Keratinocyte (primary cell): ENCODE measurements at regions not wholly inside any gene's neighbourhood (a gene's known extent, or its start where the extent isn't known, plus 50 kb on each side); places are given as distances from the start of the nearest gene placed in this dataset.
A peak's percentile ranks its signal among the peaks of the same experiment; 100 is the strongest.

Experiments used
- DNase-seq: peaks from one replicate; pipeline ENCODE4 v3.0.0-alpha.2; 2011; ENCODE audit warnings: low read depth, missing footprints, low spot score
- FAIRE-seq: peaks from 2 replicates; lab custom pipeline; 2011; peaks lifted over from hg19 to GRCh38; lab: Jason Lieb, UNC
- H2AFZ ChIP-seq: 2 replicates; pipeline ENCODE4 v1.6.0; 2012; ENCODE audit warnings: low read length, control low read depth, inconsistent platforms; ENCODE audit not compliant: control insufficient read depth
- H3K27ac ChIP-seq: 2 replicates; pipeline ENCODE4 v1.5.1; 2011; ENCODE audit warnings: low read length; ENCODE audit not compliant: control insufficient read depth, insufficient read depth
- H3K27me3 ChIP-seq: 3 replicates; pipeline ENCODE4 v1.6.0; 2011; ENCODE audit warnings: low read length; ENCODE audit not compliant: control insufficient read depth, insufficient read depth; ENCODE audit errors: extremely low read depth
- H3K36me3 ChIP-seq, 2 experiments: 2 replicates in 1 of 2; 3 replicates in 1 of 2; pipeline ENCODE4 v1.5.1; 2011; ENCODE audit warnings: low read length in 2 of 2, mild to moderate bottlenecking in 1 of 2; ENCODE audit not compliant: control insufficient read depth in 2 of 2, insufficient read depth in 2 of 2; ENCODE audit errors: extremely low read depth in 1 of 2
- H3K4me1 ChIP-seq: 3 replicates; pipeline ENCODE4 v1.5.1; 2011; ENCODE audit warnings: low read length; ENCODE audit not compliant: control insufficient read depth, insufficient read depth; ENCODE audit errors: extremely low read depth
- H3K4me2 ChIP-seq: 3 replicates; pipeline ENCODE4 v1.6.0; 2011; ENCODE audit warnings: low read depth, low read length; ENCODE audit not compliant: control insufficient read depth, insufficient read depth; ENCODE audit errors: extremely low read depth
- H3K4me3 ChIP-seq, 3 experiments: fragments of 200-600 bp in 1 of 3; sonication (generic) in 1 of 3; 2 replicates in 2 of 3; 3 replicates in 1 of 3; pipeline ENCODE4 v1.5.1; 2011 to 2016; ENCODE audit warnings: low read length in 3 of 3, mild to moderate bottlenecking in 3 of 3, control low read depth in 2 of 3, inconsistent platforms in 1 of 3, low read depth in 1 of 3, mixed read lengths in 1 of 3, mixed run types in 1 of 3, moderate library complexity in 1 of 3; ENCODE audit not compliant: control insufficient read depth in 2 of 3, insufficient read depth in 2 of 3; ENCODE audit errors: extremely low read depth in 1 of 3
- H3K79me2 ChIP-seq: 2 replicates; pipeline ENCODE4 v1.6.0; 2012; ENCODE audit warnings: low read length; ENCODE audit not compliant: control insufficient read depth, insufficient read depth
- H3K9ac ChIP-seq: 3 replicates; pipeline ENCODE4 v1.6.0; 2011; ENCODE audit warnings: low read length; ENCODE audit not compliant: control insufficient read depth, insufficient read depth; ENCODE audit errors: extremely low read depth
- H3K9me1 ChIP-seq: 3 replicates; pipeline ENCODE4 v1.6.0; 2011; ENCODE audit warnings: low read length; ENCODE audit not compliant: control insufficient read depth, insufficient read depth; ENCODE audit errors: extremely low read depth
- H3K9me3 ChIP-seq: 2 replicates; pipeline ENCODE4 v1.5.1; 2012; ENCODE audit warnings: low read depth, low read length; ENCODE audit not compliant: control insufficient read depth
- H4K20me1 ChIP-seq: 3 replicates; pipeline ENCODE4 v1.6.0; 2011; ENCODE audit warnings: low read length; ENCODE audit not compliant: control insufficient read depth, insufficient read depth; ENCODE audit errors: extremely low read depth
- CTCF ChIP-seq, 3 experiments: IDR thresholded peaks in 1 of 3; conservative IDR thresholded peaks in 1 of 3; optimal IDR thresholded peaks in 1 of 3; 2 replicates in 2 of 3; 3 replicates in 1 of 3; pipeline versions ENCODE3 to v1.5.1; 2011; ENCODE audit warnings: low read length in 3 of 3, mild to moderate bottlenecking in 3 of 3, moderate library complexity in 2 of 3, control low read depth in 1 of 3, inconsistent platforms in 1 of 3; ENCODE audit not compliant: insufficient read depth in 2 of 3; ENCODE audit errors: extremely low read depth in 1 of 3
- EZH2 ChIP-seq: IDR thresholded peaks from one replicate; pipeline ENCODE4 v1.6.1; 2012; ENCODE audit warnings: inconsistent platforms, mild to moderate bottlenecking, low read length, moderate library complexity
- dilution Hi-C: fragments of 300-500 bp; cut with MboI; formaldehyde crosslinking; loops from one replicate; pipeline ENCODE4 v1.7.0; 2020; ENCODE audit warnings: low sequenced_read_pairs; ENCODE audit not compliant: extremely low pct_ligation_motif_present

- Histone ChIP-seq H3K9me3 (no peaks in the 10 kb centered on the region), H3K4me2 (no peak overlapping the region), H3K79me2 (no peaks in the 10 kb centered on the region), H3K4me1 (no peaks in the 10 kb centered on the region), H3K4me3 (no peak overlapping the region), H3K9me1 (no peaks in the 10 kb centered on the region), H3K27ac (no peak overlapping the region), H3K27me3 (no peaks in the 10 kb centered on the region), H3K9ac (no peak overlapping the region), H3K36me3 (no peaks in the 10 kb centered on the region), H2AFZ (no peak overlapping the region), H4K20me1 (no peaks in the 10 kb centered on the region)
- no peak for TF ChIP-seq EZH2
- dilution Hi-C loops: no loop called here
- FAIRE-seq (no peak), DNase-seq (no peak)
Observed at GRCh38 chr2:59484673-59485072, 1068.8 kb downstream of the BCL11A start.

GRCh38 chr2:59463426-59463825, 1090.0 kb downstream of the BCL11A start:
- Histone ChIP-seq H3K4me2 (no peak overlapping the region), H3K36me3 (no peaks in the 10 kb centered on the region), H3K79me2 (no peaks in the 10 kb centered on the region), H3K27me3 (no peaks in the 10 kb centered on the region), H3K4me1 (no peaks in the 10 kb centered on the region), H3K9me1 (no peaks in the 10 kb centered on the region), H3K4me3 (no peak overlapping the region), H4K20me1 (no peaks in the 10 kb centered on the region), H2AFZ (no peak overlapping the region), H3K9me3 (no peaks in the 10 kb centered on the region), H3K9ac (no peak overlapping the region), H3K27ac (no peak overlapping the region)
- DNase-seq (no peak), FAIRE-seq (no peak)
- dilution Hi-C loops: no loop called here
- TF ChIP-seq EZH2 (no peak), CTCF (optimal IDR thresholded peaks at IDR 0.05 in 1 of 3, IDR thresholded peaks at IDR 0.05 in 1 of 3, conservative IDR thresholded peaks at IDR 0.05 in 1 of 3; ENCODE audit: extremely low read depth in 1 of 3, insufficient read depth in 2 of 3, low read length in 3 of 3) (no peak)

- H3K36me3 ChIP-seq: no peaks in the 10 kb centered on the region
- H3K9ac ChIP-seq: no peak overlapping the region
- no peaks in the 10 kb centered on the region for H3K79me2 ChIP-seq
- H3K4me1 ChIP-seq: no peaks in the 10 kb centered on the region
- H4K20me1 ChIP-seq: no peaks in the 10 kb centered on the region
- dilution Hi-C loops: no loop called here
- FAIRE-seq (no peak), DNase-seq (no peak)
- H3K4me3 ChIP-seq: no peak overlapping the region
- H3K27ac ChIP-seq: no peak overlapping the region
- no peaks in the 10 kb centered on the region for H3K9me1 ChIP-seq
- no peak overlapping the region for H2AFZ ChIP-seq
- TF ChIP-seq CTCF (optimal IDR thresholded peaks at IDR 0.05 in 1 of 3, IDR thresholded peaks at IDR 0.05 in 1 of 3, conservative IDR thresholded peaks at IDR 0.05 in 1 of 3; ENCODE audit: extremely low read depth in 1 of 3, insufficient read depth in 2 of 3, low read length in 3 of 3) (peak in 1 of 3 experiments; percentile 26), EZH2 (no peak)
- H3K9me3 ChIP-seq: no peaks in the 10 kb centered on the region
- no peaks in the 10 kb centered on the region for H3K27me3 ChIP-seq
- H3K4me2 ChIP-seq: no peak overlapping the region
Observed at GRCh38 chr2:59462422-59463197, 1090.8 kb downstream of the BCL11A start.
